Small intestine (tissue), 7 donors: ENCODE measurements at regions not wholly inside any gene's neighbourhood (a gene's known extent, or its start where the extent isn't known, plus 50 kb on each side); places are given as distances from the start of the nearest gene placed in this dataset.

Source experiments
- DNase-seq, 2 donors: peaks; one replicate each; pipeline versions ENCODE4 v3.0.0 to v3.0.0-alpha.2; 2013
- FAIRE-seq: peaks from 2 replicates; lab custom pipeline; 2012; peaks lifted over from hg19 to GRCh38; lab: Jason Lieb, UNC
- H3K27ac ChIP-seq, 3 donors: one replicate each; pipeline ENCODE4 v1.5.1; 2013; ENCODE audit warnings: low read length in 2 of 3, mild to moderate bottlenecking in 2 of 3, control low read depth in 1 of 3, inconsistent platforms in 1 of 3, low read depth in 1 of 3, moderate library complexity in 1 of 3
- H3K27me3 ChIP-seq, 3 donors: one replicate each; pipeline ENCODE4 v1.6.1; 2013; ENCODE audit warnings: low read length in 3 of 3, inconsistent platforms in 1 of 3; ENCODE audit not compliant: control insufficient read depth in 3 of 3, insufficient read depth in 3 of 3
- H3K36me3 ChIP-seq, 3 donors: one replicate each; pipeline ENCODE4 v1.6.1; 2013; ENCODE audit warnings: low read length in 3 of 3, inconsistent platforms in 1 of 3, low read depth in 1 of 3, mild to moderate bottlenecking in 1 of 3, moderate library complexity in 1 of 3; ENCODE audit not compliant: control insufficient read depth in 3 of 3, insufficient read depth in 2 of 3
- H3K4me1 ChIP-seq, 3 donors: one replicate each; pipeline ENCODE4 v1.6.1; 2013; ENCODE audit warnings: low read length in 2 of 3, inconsistent platforms in 1 of 3, low read depth in 1 of 3, mild to moderate bottlenecking in 1 of 3, moderate library complexity in 1 of 3; ENCODE audit not compliant: control insufficient read depth in 3 of 3, insufficient read depth in 2 of 3
- H3K4me3 ChIP-seq, 3 donors: one replicate each; pipeline ENCODE4 v1.5.1; 2013; ENCODE audit warnings: low read length in 3 of 3, control low read depth in 1 of 3, inconsistent platforms in 1 of 3, low read depth in 1 of 3, mild to moderate bottlenecking in 1 of 3, moderate library complexity in 1 of 3
- H3K9me3 ChIP-seq, 2 donors: one replicate each; pipeline ENCODE4 v1.6.1; 2013; ENCODE audit warnings: low read depth in 1 of 2, low read length in 1 of 2; ENCODE audit not compliant: control insufficient read depth in 2 of 2, insufficient read depth in 1 of 2
- WGBS, 3 donors: extraction: QIAGEN DNeasy Blood & Tissue Kit; methylation state at CpG; one replicate each; pipeline ENCODE4 v1.1.7; 2013; 5-methylcytosine and 5-hydroxymethylcytosine counted together
- donor health status: healthy with polysubstance abuse.
- donor health status: control.
- donor health status: control.
- donor health status: Bipolar disorder and iron deficiency.
- donor health status: healthy.

DNA sequence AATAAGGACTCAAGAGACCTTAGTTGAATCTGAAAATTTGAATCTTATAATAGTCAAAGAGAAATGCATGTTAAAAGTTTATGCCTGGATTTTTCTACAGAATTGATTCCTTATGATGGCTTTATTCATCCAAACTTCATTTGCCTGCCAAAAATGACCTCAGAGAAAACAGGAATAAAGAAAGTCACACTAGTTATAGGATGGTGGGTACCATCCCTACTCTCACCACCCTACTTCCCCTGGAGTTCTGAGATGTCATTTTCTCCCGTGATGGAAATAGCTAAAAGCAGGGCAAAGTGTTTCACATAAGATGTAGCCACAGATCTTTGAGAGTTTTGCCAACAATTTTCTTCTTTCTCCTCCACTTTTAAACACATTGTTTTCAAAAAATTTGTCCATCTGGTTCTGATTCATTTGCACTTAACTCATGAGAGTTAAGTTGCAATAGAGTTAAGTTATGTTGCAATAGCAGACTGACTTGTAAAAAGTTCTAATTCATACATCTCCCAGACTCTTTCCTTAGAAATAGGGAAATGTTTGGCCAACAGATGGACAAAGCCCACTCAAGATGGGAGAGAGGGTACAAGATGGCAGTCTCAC is 384.6 kb downstream of the PLPP3 start:
- FAIRE-seq (no peak), DNase-seq (no peak)
- Histone ChIP-seq H3K4me1 (no peaks in the 10 kb centered on the region), H3K36me3 (no peaks in the 10 kb centered on the region), H3K9me3 (no peaks in the 10 kb centered on the region), H3K27me3 (no peaks in the 10 kb centered on the region), H3K4me3 (no peak overlapping the region), H3K27ac (no peak overlapping the region)
- WGBS, 3 donors = 68 to 82% (median 79%) methylated on average over 1 of the region's 1 CpG

DNA sequence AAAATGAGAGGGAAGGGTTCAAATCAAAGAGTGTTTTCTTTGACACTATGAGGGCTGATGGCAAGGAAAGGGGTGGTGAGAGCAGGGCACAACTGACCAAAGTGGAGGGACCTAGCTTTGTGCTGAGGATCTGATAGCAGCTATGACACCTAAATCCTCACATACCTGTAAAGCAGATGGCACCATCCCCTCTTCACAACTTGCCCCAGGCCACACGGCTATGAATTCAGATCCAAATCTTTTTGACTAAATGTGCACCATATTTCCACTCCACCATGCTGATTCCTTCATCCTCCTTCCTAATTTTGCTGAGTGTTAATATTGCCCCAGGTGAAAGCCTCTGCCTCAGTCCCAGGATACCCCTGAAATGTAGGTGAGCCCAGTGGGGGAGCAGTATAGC is 385.7 kb downstream of the PLPP3 start:
- Histone ChIP-seq H3K27me3 (no peaks in the 10 kb centered on the region), H3K4me1 (no peaks in the 10 kb centered on the region), H3K36me3 (no peaks in the 10 kb centered on the region), H3K9me3 (no peaks in the 10 kb centered on the region), H3K4me3 (no peak overlapping the region), H3K27ac (no peak overlapping the region)
- DNase-seq = no peak
- no peak for FAIRE-seq
- 72 to 100% (median 96%) methylated on average over 1 of the region's 1 CpG for WGBS, 3 donors

DNA sequence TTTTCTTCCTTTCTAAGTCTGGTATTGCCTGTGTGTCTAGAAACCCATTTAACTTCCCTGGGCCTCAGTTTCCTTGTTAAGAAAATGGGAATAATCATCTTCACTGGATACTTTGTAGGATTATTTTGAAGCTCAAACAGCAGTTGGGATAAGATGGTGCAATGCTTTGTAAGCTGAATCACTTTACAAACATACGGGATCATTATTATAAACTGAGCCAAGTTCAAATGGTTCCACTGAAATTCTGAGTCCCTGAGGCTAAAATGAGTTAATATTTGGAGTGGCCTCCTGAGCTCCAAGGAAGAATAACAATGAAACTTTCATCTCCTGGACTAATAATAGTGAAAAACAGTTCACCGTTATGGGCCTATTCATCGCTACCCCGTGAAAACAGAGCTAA is 388.0 kb downstream of the PLPP3 start:
- Histone ChIP-seq H3K27me3 (no peaks in the 10 kb centered on the region), H3K4me3 (no peak overlapping the region), H3K4me1 (no peaks in the 10 kb centered on the region), H3K27ac (no peak overlapping the region), H3K36me3 (no peaks in the 10 kb centered on the region), H3K9me3 (no peaks in the 10 kb centered on the region)
- no peak for DNase-seq
- no peak for FAIRE-seq
- 61 to 92% (median 75%) methylated on average over 4 of the region's 4 CpGs for WGBS, 3 donors

- FAIRE-seq = no peak
- no peak for DNase-seq
- Histone ChIP-seq H3K4me1 (no peaks in the 10 kb centered on the region), H3K36me3 (no peaks in the 10 kb centered on the region), H3K9me3 (no peaks in the 10 kb centered on the region), H3K4me3 (no peak overlapping the region), H3K27me3 (no peaks in the 10 kb centered on the region), H3K27ac (no peak overlapping the region)
- 78 to 91% (median 88%) methylated on average over 7 of the region's 7 CpGs for WGBS, 3 donors
Measured at GRCh38 chr1:56190806-56191365, 388.5 kb downstream of the PLPP3 start.

GRCh38 chr1:56189946-56190805 is 389.2 kb downstream of the PLPP3 start:
- Histone ChIP-seq H3K36me3 (no peaks in the 10 kb centered on the region), H3K4me1 (no peaks in the 10 kb centered on the region), H3K27me3 (no peaks in the 10 kb centered on the region), H3K4me3 (no peak overlapping the region), H3K9me3 (no peaks in the 10 kb centered on the region), H3K27ac (no peak overlapping the region)
- 69 to 74% (median 74%) methylated on average over 11 of the region's 11 CpGs for WGBS, 3 donors
- peak in 1 of 2 donors; percentile 12 for DNase-seq
- no peak for FAIRE-seq

DNA sequence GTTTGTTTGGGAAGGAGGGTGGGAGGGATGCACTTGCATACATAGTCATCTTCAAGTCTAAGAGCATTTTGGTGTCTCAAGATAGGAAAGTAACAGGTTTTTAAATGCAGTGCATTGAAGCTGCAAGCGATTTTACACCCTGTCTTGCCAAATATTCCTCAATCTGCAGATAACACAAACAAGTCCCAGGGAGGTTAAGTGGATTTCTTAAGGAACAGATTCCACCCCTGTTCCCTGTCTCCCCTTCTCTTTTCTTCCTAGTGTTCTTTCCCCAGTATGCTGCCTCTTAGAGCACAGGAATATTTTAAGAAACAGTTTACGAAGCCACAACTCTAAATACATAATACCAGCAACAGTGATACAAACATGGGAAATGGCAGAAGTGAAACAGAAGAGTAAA is 389.9 kb downstream of the PLPP3 start:
- WGBS, 3 donors = 58 to 73% (median 64%) methylated on average over 2 of the region's 2 CpGs
- no peak for FAIRE-seq
- no peaks in the 10 kb centered on the region for H3K9me3 ChIP-seq

GRCh38 chr1:56188855-56189254 is 390.5 kb downstream of the PLPP3 start:
- no peak overlapping the region for H3K4me3 ChIP-seq
- WGBS, 3 donors = 65 to 71% (median 66%) methylated on average over 3 of the region's 3 CpGs
- no peak for FAIRE-seq
- H3K4me1 ChIP-seq = no peaks in the 10 kb centered on the region
- no peak for DNase-seq
- H3K36me3 ChIP-seq = no peaks in the 10 kb centered on the region
- H3K9me3 ChIP-seq = no peaks in the 10 kb centered on the region
- H3K27me3 ChIP-seq = no peaks in the 10 kb centered on the region
- no peak overlapping the region for H3K27ac ChIP-seq

More for the DNA sequence above, 389.9 kb downstream of the PLPP3 start:
- no peaks in the 10 kb centered on the region for H3K27me3 ChIP-seq
- H3K4me3 ChIP-seq = no peak overlapping the region
- no peak overlapping the region for H3K27ac ChIP-seq
- DNase-seq = no peak
- no peaks in the 10 kb centered on the region for H3K36me3 ChIP-seq
- H3K4me1 ChIP-seq = no peaks in the 10 kb centered on the region

DNA sequence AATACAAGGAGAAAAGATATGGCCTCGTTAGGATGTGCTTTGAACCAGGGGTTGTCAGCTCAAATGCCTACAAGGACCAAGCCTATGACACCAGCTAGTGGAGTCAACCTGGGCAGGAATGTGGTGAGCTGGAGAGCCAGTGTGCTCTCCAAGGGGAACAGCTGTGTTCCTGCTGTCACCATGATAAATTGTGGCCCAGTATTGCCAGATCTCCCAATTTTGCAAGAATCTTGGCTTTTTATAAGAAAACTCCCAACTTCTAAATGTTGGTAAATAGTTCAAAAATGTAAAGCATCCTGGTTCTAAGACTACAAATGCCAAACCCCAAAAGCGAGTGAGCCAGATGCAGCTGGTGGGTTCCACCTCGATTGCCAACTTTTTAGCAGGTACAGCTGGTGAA is 391.1 kb downstream of the PLPP3 start:
- Histone ChIP-seq H3K9me3 (no peaks in the 10 kb centered on the region), H3K27ac (no peak overlapping the region), H3K4me3 (no peak overlapping the region), H3K4me1 (no peaks in the 10 kb centered on the region), H3K27me3 (no peaks in the 10 kb centered on the region), H3K36me3 (no peaks in the 10 kb centered on the region)
- FAIRE-seq = no peak
- 67 to 78% (median 68%) methylated on average over 3 of the region's 3 CpGs for WGBS, 3 donors
- no peak for DNase-seq
